BJ (cell line): ENCODE measurements at regions not wholly inside any gene's neighbourhood (a gene's known extent, or its start where the extent isn't known, plus 50 kb on each side); places are given as distances from the start of the nearest gene placed in this dataset.
A peak's percentile ranks its signal among the peaks of the same experiment; 100 is the strongest.

Source experiments
- CTCF ChIA-PET: fragments of 350-600 bp; formaldehyde crosslinking; extraction: SDS; loops from one replicate; lab custom pipeline; 2021; ENCODE audit warnings: antibody characterized with exemption, inconsistent platforms; lab: Yijun Ruan, JAX
- POLR2A ChIA-PET: fragments of 300-600 bp; sonication (Branson Sonifier 250); formaldehyde crosslinking; extraction: SDS; loops from one replicate; lab custom pipeline; 2021; ENCODE audit warnings: antibody characterized with exemption; lab: Charles Lee
- DNase-seq: peaks from one replicate; pipeline ENCODE4 v3.0.0-alpha.2; 2011; ENCODE audit warnings: low read depth
- H3K27me3 ChIP-seq: 2 replicates; pipeline ENCODE4 v1.6.0; 2011; ENCODE audit warnings: low read length; ENCODE audit not compliant: control insufficient read depth, insufficient read depth
- H3K36me3 ChIP-seq: 2 replicates; pipeline ENCODE4 v1.5.1; 2011; ENCODE audit warnings: low read length; ENCODE audit not compliant: control insufficient read depth, insufficient read depth
- H3K4me3 ChIP-seq: 2 replicates; pipeline ENCODE4 v1.5.1; 2011; ENCODE audit warnings: low read depth, mild to moderate bottlenecking, control low read depth, low read length
- CTCF ChIP-seq: IDR thresholded peaks from 2 replicates; pipeline ENCODE4 v1.5.1; 2011; ENCODE audit warnings: low read depth, mild to moderate bottlenecking, control low read depth, inconsistent platforms, low read length, moderate library complexity; ENCODE audit not compliant: insufficient read depth

DNA sequence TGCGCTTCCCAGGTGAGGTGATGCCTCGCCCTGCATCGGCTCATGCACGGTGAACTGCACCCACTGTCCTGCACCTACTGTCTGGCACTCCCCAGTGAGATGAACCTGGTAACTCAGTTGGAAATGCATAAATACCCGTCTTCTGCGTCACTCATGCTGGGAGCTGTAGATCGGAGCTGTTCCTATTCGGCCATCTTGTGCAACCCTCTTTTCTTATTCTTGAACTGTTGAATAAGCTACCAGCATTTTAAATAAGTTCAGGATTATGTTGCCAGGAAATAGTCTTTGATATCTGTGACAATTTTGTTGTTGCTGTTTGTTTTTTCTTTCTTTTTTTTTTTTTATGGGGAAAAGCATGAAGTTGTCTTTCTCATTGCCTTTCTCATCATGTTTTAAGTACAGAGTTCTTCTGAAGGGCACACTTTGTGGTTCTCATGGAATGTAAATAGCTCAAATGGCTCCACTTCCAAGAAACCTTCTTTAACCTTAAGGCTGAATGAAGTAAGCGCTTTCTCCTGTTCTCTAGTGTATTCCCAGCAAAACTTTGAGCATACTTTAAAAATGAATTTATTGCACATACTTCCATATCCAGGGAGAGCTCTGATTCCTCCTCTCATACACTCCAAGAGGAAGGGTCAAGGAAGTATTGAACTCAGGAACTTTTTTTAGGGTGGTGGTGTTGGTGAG, 468.0 kb upstream of the TBL1XR1 start:
- no peak for TF ChIP-seq CTCF
- ChIA-PET CTCF (no interaction called here), POLR2A (no interaction called here)
- H3K4me3 ChIP-seq: no peak overlapping the region
- DNase-seq: peak; percentile 13
- H3K27me3 ChIP-seq: no peaks in the 10 kb centered on the region
- no peaks in the 10 kb centered on the region for H3K36me3 ChIP-seq

DNA sequence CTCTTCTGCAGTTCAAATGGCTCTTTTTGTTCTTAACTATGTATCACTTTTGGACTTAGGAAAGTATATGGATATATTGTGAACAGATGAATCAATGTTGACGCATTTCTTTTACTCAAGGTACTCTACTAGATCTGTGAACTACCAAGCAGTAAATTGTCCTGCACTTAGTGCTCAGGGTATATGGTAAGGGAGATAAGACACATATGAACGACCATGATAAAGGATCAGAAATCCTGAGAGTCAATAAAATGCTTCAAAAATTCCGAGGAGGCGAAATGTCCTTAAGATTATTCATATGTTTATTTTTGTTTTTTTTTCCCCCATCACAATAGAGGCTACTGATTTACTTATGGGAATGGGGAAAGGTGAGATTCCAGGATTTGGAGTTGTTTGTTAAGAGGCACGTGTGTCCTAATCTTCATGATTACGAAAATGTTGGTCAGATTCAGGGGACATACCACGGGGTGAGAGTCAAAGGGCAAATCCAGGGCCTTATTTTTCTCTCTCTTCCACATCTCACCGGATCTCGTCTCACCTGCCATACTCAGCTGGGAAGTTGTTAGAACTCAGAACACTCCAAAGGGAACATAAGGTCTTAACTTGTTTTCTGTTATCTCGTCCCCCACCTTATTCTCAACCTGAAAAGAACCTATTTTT, 475.1 kb upstream of the TBL1XR1 start:
- CTCF ChIA-PET: no interaction called here
- no peak for DNase-seq

GRCh38 chr3:177673112-177673914, 476.0 kb upstream of the TBL1XR1 start:
- no peak for TF ChIP-seq CTCF
- peak; percentile 68 for DNase-seq
- POLR2A ChIA-PET: no interaction called here
- CTCF ChIA-PET: no interaction called here
- Histone ChIP-seq H3K36me3 (no peaks in the 10 kb centered on the region), H3K27me3 (no peaks in the 10 kb centered on the region), H3K4me3 (no peak overlapping the region)

More for the DNA sequence above, 475.1 kb upstream of the TBL1XR1 start:
- H3K4me3 ChIP-seq: no peak overlapping the region
- H3K36me3 ChIP-seq: no peaks in the 10 kb centered on the region
- no peak for TF ChIP-seq CTCF
- POLR2A ChIA-PET: no interaction called here
- H3K27me3 ChIP-seq: no peaks in the 10 kb centered on the region

GRCh38 chr3:177674186-177674585, 476.9 kb upstream of the TBL1XR1 start:
- POLR2A ChIA-PET: no interaction called here

More at GRCh38 chr3:177674186-177674585, 476.9 kb upstream of the TBL1XR1 start:
- DNase-seq: no peak
- no peak for TF ChIP-seq CTCF
- Histone ChIP-seq H3K36me3 (no peaks in the 10 kb centered on the region), H3K4me3 (no peak overlapping the region), H3K27me3 (no peaks in the 10 kb centered on the region)
- CTCF ChIA-PET: no interaction called here
